ENCODE measurements at regions not wholly inside any gene's neighbourhood (a gene's known extent, or its start where the extent isn't known, plus 50 kb on each side); places are given as distances from the start of the nearest gene placed in this dataset.

GRCh38 chr15:25493823-25494526, 55.2 kb upstream of the UBE3A start:
- intact Hi-C loops (cut with DNase I, micrococcal nuclease), result no loop called here
- no peak for ATAC-seq

GRCh38 chr15:25492315-25492714, 53.5 kb upstream of the UBE3A start:
- DNase-seq (no peak), ATAC-seq (no peak)
- Histone ChIP-seq H3K36me3 (ENCODE audit: low read depth) (no peaks in the 10 kb centered on the region), H3K4me3 (no peak overlapping the region), H3K9me3 (peaks cover 47% of the 10 kb centered on the region), H3K4me1 (ENCODE audit: low read depth) (no peaks in the 10 kb centered on the region)
- no peak for TF ChIP-seq CTCF (IDR thresholded peaks at IDR 0.05)
- intact Hi-C loops (cut with DNase I, micrococcal nuclease), result no loop called here

More at GRCh38 chr15:25493823-25494526, 55.2 kb upstream of the UBE3A start:
- Histone ChIP-seq H3K36me3 (ENCODE audit: low read depth) (no peaks in the 10 kb centered on the region), H3K4me1 (ENCODE audit: low read depth) (no peaks in the 10 kb centered on the region), H3K4me3 (no peak overlapping the region), H3K9me3 (peaks cover 39% of the 10 kb centered on the region)
- DNase-seq, result no peak
- TF ChIP-seq CTCF (IDR thresholded peaks at IDR 0.05), result no peak

Measured in mucosa of descending colon (tissue), 3 donors.